Activated T-cell treated with anti-CD3 and anti-CD28 coated beads for 48 hours (primary cell): ENCODE measurements at regions not wholly inside any gene's neighbourhood (a gene's known extent, or its start where the extent isn't known, plus 50 kb on each side); places are given as distances from the start of the nearest gene placed in this dataset.
"Not testable (repeated sequence)": the region's sequence is repeated elsewhere in the genome, so short reads cannot be mapped to it uniquely, and the experiment has no call there.

Experiments
- DNase-seq: peaks from one replicate; pipeline ENCODE4 v3.0.0-alpha.2; 2020; ENCODE audit warnings: low read depth

- DNase-seq: no peak
These were observed 633.1 kb downstream of the MATN1 start for GRCh38 chr1:30090162-30090820.

- no peak for DNase-seq
These were observed 634.4 kb downstream of the MATN1 start for GRCh38 chr1:30089024-30089430.

GRCh38 chr1:30088594-30088993, 634.8 kb downstream of the MATN1 start:
- no peak for DNase-seq

GRCh38 chr1:30087465-30087864, 635.9 kb downstream of the MATN1 start:
- DNase-seq: no peak

GRCh38 chr1:30085811-30086770, 637.3 kb downstream of the MATN1 start:
- DNase-seq: peak; percentile 37

GRCh38 chr1:30084909-30085571, 638.3 kb downstream of the MATN1 start:
- no peak for DNase-seq

GRCh38 chr1:30083800-30084464, 639.5 kb downstream of the MATN1 start:
- no peak for DNase-seq

- no peak for DNase-seq
These were observed 641.8 kb downstream of the MATN1 start for GRCh38 chr1:30081379-30082102.

GRCh38 chr1:30075916-30076315, 647.5 kb downstream of the MATN1 start:
- not testable (repeated sequence) for DNase-seq

GRCh38 chr1:30068787-30069472, 654.5 kb downstream of the MATN1 start:
- DNase-seq: no peak

- no peak for DNase-seq
These were observed 658.8 kb downstream of the MATN1 start for GRCh38 chr1:30064547-30064946.

- DNase-seq: no peak
These were observed 659.6 kb downstream of the MATN1 start for GRCh38 chr1:30063621-30064280.

- DNase-seq: no peak
These were observed 661.8 kb downstream of the MATN1 start for GRCh38 chr1:30061292-30062220.

GRCh38 chr1:30060738-30061137, 662.6 kb downstream of the MATN1 start:
- DNase-seq: no peak

- no peak for DNase-seq
These were observed 664.4 kb downstream of the MATN1 start for GRCh38 chr1:30058970-30059369.

GRCh38 chr1:30054126-30054525, 669.3 kb downstream of the MATN1 start:
- DNase-seq: no peak

- no peak for DNase-seq
These were observed 671.2 kb downstream of the MATN1 start for GRCh38 chr1:30052178-30052577.

- no peak for DNase-seq
These were observed 671.6 kb downstream of the MATN1 start for GRCh38 chr1:30051777-30052176.

GRCh38 chr1:30049748-30050296, 673.6 kb downstream of the MATN1 start:
- DNase-seq: no peak
